ENCODE measurements at regions not wholly inside any gene's neighbourhood (a gene's known extent, or its start where the extent isn't known, plus 50 kb on each side); places are given as distances from the start of the nearest gene placed in this dataset.

DNA sequence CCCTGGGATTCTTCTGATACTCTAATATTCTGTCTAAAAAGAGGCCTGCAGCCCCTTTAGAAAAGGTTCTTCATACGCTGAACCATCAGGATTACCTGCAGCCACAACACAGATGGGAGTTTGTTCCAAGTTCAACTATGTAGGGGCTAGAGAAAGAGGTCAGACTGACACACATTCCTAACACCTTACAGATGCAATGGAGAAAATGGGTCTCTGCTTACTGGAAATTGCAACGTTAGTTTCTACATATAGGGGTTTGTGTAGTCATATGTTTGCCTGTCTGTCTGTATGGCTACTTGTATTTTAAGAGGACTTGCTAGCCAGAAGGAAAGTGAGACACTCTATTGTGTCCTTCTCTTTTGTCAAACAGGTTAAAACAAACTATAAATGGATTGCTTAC lies 618.5 kb downstream of the INHBA start:
- TF ChIP-seq, protein P1, sequence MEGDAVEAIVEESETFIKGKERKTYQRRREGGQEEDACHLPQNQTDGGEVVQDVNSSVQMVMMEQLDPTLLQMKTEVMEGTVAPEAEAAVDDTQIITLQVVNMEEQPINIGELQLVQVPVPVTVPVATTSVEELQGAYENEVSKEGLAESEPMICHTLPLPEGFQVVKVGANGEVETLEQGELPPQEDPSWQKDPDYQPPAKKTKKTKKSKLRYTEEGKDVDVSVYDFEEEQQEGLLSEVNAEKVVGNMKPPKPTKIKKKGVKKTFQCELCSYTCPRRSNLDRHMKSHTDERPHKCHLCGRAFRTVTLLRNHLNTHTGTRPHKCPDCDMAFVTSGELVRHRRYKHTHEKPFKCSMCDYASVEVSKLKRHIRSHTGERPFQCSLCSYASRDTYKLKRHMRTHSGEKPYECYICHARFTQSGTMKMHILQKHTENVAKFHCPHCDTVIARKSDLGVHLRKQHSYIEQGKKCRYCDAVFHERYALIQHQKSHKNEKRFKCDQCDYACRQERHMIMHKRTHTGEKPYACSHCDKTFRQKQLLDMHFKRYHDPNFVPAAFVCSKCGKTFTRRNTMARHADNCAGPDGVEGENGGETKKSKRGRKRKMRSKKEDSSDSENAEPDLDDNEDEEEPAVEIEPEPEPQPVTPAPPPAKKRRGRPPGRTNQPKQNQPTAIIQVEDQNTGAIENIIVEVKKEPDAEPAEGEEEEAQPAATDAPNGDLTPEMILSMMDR (conservative IDR thresholded peaks at IDR 0.05): no peak
- no peak overlapping the region for H3K27ac ChIP-seq

DNA sequence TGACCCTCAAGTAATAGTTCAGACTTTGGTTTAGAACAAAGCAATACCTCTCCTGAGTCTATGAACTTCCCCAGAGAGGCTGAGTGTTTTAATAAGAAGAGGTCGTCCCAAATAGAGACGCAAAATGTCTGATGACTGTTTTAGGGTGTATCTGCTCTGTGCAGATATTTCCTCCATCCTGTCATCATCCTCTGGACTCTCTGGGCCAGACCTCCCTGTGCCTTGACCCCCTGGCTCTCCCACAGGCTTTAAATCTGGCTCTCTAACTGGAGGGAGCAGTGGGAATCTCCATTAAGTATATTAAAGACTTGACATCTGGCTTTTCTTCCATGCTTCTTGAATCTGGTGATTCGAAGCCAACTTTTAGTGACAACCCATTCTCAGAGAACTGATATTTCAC lies 633.3 kb downstream of the INHBA start:
- H3K27ac ChIP-seq: no peak overlapping the region
- TF ChIP-seq, protein P1 (conservative IDR thresholded peaks at IDR 0.05): no peak

DNA sequence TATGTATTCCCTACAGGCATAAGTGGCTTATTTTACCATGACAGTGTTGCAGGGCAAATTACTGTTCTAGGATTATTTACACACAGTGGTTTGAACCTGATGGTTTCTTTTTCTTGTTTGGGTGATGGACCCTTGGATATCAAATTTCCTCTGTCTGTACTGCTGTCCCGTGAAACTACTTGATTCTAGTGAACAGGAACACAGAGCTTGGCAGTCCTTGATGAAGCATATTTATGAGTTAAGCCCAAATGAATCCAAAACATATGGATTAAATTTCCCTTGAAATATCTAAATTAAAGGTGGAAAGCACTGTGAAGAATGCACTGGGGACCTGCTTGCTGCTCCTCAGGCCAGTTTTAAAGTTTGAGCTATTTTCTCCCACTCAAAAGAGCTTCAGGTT lies 635.3 kb downstream of the INHBA start:
- no peak overlapping the region for H3K27ac ChIP-seq
- TF ChIP-seq, protein P1 (conservative IDR thresholded peaks at IDR 0.05): no peak

DNA sequence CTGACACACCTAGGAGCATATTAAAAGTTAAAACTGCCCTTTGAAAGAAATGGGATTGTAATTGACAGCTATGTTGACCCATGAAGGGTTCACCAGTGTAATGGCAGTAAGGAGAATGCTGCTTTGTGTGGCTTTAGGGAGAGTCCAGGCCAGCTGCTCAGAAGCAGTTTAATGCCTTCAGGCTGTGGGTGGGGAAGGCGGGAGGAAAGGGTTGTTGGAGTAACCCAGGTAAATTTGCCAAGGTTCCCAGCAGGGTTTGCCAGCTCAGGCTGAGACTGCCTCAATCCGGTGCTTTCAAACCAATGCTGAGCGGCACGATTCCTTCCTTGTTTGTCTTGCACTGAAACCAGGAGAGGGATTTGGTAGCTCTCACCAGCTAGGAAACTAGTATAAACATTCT lies 637.2 kb downstream of the INHBA start:
- TF ChIP-seq, protein P1 (conservative IDR thresholded peaks at IDR 0.05): no peak
- no peak overlapping the region for H3K27ac ChIP-seq

DNA sequence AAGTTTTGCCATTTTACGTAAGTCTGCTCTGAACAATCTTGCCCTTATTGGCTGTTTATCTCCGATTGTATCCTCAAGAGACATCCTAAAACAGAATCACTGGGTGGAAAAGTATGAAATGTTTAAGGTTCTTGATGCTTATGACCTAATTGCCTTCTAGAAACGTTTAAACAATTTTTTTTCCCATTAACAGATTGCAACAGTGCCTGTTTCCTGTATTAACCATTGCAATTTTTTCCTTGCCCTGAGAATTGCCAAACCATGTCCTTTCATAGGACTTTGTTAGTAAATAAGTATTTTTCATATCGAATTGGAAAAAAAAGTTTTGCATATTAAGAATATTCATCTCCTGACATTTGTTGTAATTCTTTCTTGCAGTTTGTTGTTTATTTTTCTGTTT lies 639.8 kb downstream of the INHBA start:
- no peak overlapping the region for H3K27ac ChIP-seq

DNA sequence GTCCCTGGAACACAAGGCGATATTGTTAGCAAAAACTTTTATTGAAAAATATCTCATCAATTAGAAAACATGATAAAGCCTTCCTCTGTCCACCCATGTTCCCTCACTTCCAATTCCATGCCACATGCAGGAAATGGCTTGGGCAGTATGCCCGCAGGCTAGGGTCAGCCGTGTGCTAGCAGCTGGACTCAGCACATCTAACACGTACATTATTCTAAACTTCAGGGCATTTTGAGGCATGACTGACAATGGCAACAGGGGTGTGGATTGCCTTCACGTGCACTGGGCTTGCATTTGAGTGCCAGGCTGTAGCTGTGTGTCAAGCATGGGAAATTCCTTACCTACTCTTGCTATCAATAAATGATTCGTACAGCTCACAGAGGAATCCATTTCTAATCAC lies 642.1 kb downstream of the INHBA start:
- H3K27ac ChIP-seq: no peak overlapping the region
- TF ChIP-seq, protein P1 (conservative IDR thresholded peaks at IDR 0.05): no peak

More for the DNA sequence above, 639.8 kb downstream of the INHBA start:
- TF ChIP-seq, protein P1 (conservative IDR thresholded peaks at IDR 0.05): no peak

DNA sequence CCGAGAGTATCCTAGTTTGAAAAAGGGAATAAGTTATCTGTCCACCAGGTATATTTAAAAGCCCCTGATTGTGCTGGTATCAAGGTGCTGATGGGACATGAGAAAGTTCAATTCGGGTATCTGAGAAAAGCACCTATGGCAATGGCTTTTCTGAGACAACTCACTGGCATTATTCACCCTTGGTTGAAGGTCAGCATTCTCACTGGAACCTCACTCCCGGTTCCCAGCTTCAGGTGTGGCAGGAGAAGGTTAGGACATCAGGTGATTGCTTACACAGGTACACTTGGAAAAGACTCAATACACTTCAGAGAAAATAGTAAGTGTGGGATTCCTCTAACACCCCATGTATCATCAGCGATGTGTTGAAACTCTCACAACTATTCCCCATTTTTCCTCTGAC lies 643.1 kb downstream of the INHBA start:
- TF ChIP-seq, protein P1 (conservative IDR thresholded peaks at IDR 0.05): no peak
- no peak overlapping the region for H3K27ac ChIP-seq
